NB4 (cell line): ENCODE measurements at regions not wholly inside any gene's neighbourhood (a gene's known extent, or its start where the extent isn't known, plus 50 kb on each side); places are given as distances from the start of the nearest gene placed in this dataset.

Experiments used
- MAX ChIP-seq: IDR thresholded peaks from 2 replicates; pipeline ENCODE4 v1.6.1; 2011; ENCODE audit warnings: low read depth, low read length
- POLR2A ChIP-seq: IDR thresholded peaks from 2 replicates; pipeline ENCODE4 v1.6.1; 2011; ENCODE audit warnings: mild to moderate bottlenecking; ENCODE audit not compliant: insufficient read length; ENCODE audit errors: extremely low read depth

GRCh38 chr4:9602389-9602914, 158.2 kb downstream of the DEFB131A start:
- no peak for TF ChIP-seq POLR2A
- TF ChIP-seq MAX, result no peak
